ENCODE measurements at regions not wholly inside any gene's neighbourhood (a gene's known extent, or its start where the extent isn't known, plus 50 kb on each side); places are given as distances from the start of the nearest gene placed in this dataset.

GRCh38 chrX:146189371-146189770, 371.7 kb downstream of the SLITRK2 start:
- TF ChIP-seq CTCF (IDR thresholded peaks at IDR 0.05; ENCODE audit: control extremely low read depth in 1 of 3, insufficient read depth in 1 of 3, low read depth in 1 of 3, low read length in 3 of 3) (no peak), CREB1 (IDR thresholded peaks at IDR 0.05) (no peak), RAD21 (IDR thresholded peaks at IDR 0.05 in 1 of 2, conservative IDR thresholded peaks at IDR 0.05 in 1 of 2; ENCODE audit: low read depth in 2 of 2, low read length in 2 of 2) (no peak), SUZ12 (IDR thresholded peaks at IDR 0.05; ENCODE audit: low read length) (no peak), GTF2F1 (IDR thresholded peaks at IDR 0.05; ENCODE audit: borderline replicate concordance, low read depth, low read length) (no peak), JUN (IDR thresholded peaks at IDR 0.05; ENCODE audit: low read depth, low read length) (no peak), SIX5 (IDR thresholded peaks at IDR 0.05; ENCODE audit: low read depth, low read length) (no peak), TEAD4 (IDR thresholded peaks at IDR 0.05; ENCODE audit: low read depth, low read length) (no peak), POU5F1 (IDR thresholded peaks at IDR 0.05; ENCODE audit: low read depth, low read length) (no peak), GABPA (IDR thresholded peaks at IDR 0.05; ENCODE audit: borderline replicate concordance, insufficient read depth, low read length) (no peak), MAX (IDR thresholded peaks at IDR 0.05) (no peak), EZH2 (IDR thresholded peaks at IDR 0.05; ENCODE audit: low read depth, low read length, severe bottlenecking) (no peak)
